A673 (cell line): ENCODE measurements at regions not wholly inside any gene's neighbourhood (a gene's known extent, or its start where the extent isn't known, plus 50 kb on each side); places are given as distances from the start of the nearest gene placed in this dataset.

ENCODE experiments used
- BruUV-seq: library from RNA; stranded (reverse); fragments of 400-500 nt; replicated peaks from 2 replicates; lab custom pipeline; 2021; lab: Mats Ljungman, UMichigan
- CTCF ChIA-PET: fragments of 300-600 bp; sonication (Branson Sonifier 250); formaldehyde crosslinking; loops from one replicate; lab custom pipeline; 2022; ENCODE audit warnings: antibody characterized with exemption; lab: Charles Lee
- POLR2A ChIA-PET: fragments of 300-600 bp; sonication (Branson Sonifier 250); formaldehyde crosslinking; loops from one replicate; lab custom pipeline; 2022; ENCODE audit warnings: antibody characterized with exemption; ENCODE audit not compliant: low non-redundant PET; lab: Charles Lee
- DNase-seq: peaks from one replicate; pipeline ENCODE4 v3.0.0-alpha.2; 2015; ENCODE audit warnings: low spot score
- H3K27ac ChIP-seq: fragments of 200-600 bp; sonication (generic); 2 replicates; pipeline ENCODE4 v1.5.1; 2016; ENCODE audit warnings: mixed run types, low read depth, mild to moderate bottlenecking, mixed read lengths, antibody characterized with exemption, low read length; ENCODE audit not compliant: poor library complexity, severe bottlenecking
- H3K27me3 ChIP-seq: fragments of 200-600 bp; sonication (generic); replicated peaks from 2 replicates; pipeline ENCODE4 v1.6.1; 2017; ENCODE audit warnings: mixed run types, low read depth, mild to moderate bottlenecking, mixed read lengths, antibody characterized with exemption, low read length; ENCODE audit not compliant: insufficient read depth, poor library complexity
- H3K36me3 ChIP-seq: fragments of 200-600 bp; sonication (generic); 2 replicates; pipeline ENCODE4 v1.6.1; 2016; ENCODE audit warnings: mixed run types, mild to moderate bottlenecking, mixed read lengths, antibody characterized with exemption, low read length; ENCODE audit not compliant: insufficient read depth, poor library complexity, severe bottlenecking
- H3K4me1 ChIP-seq: fragments of 200-600 bp; sonication (generic); 2 replicates; pipeline ENCODE4 v1.6.1; 2017; ENCODE audit warnings: mixed run types, mild to moderate bottlenecking, mixed read lengths, antibody characterized with exemption, low read length; ENCODE audit not compliant: insufficient read depth, poor library complexity, severe bottlenecking
- H3K4me3 ChIP-seq: fragments of 200-600 bp; sonication (generic); 2 replicates; pipeline ENCODE4 v1.5.1; 2016; ENCODE audit warnings: low read depth, mixed run types, mild to moderate bottlenecking, mixed read lengths, low read length; ENCODE audit not compliant: poor library complexity, severe bottlenecking
- H3K9me3 ChIP-seq: fragments of 200-600 bp; sonication (generic); 2 replicates; pipeline ENCODE4 v1.6.1; 2016; ENCODE audit warnings: mixed run types, low read depth, mild to moderate bottlenecking, mixed read lengths, antibody characterized with exemption, low read length; ENCODE audit not compliant: poor library complexity, severe bottlenecking
- CTCF ChIP-seq: fragments of 300-800, 200-600 bp; sonication (generic); conservative IDR thresholded peaks from 2 replicates; pipeline ENCODE4 v1.5.1; 2017; ENCODE audit warnings: low read depth, mild to moderate bottlenecking, antibody characterized with exemption, low read length, moderate library complexity, mixed read lengths
- EZH2 ChIP-seq: fragments of 200-600 bp; sonication (generic); IDR thresholded peaks from 2 replicates; pipeline ENCODE4 v1.6.1; 2017; ENCODE audit warnings: borderline replicate concordance, low read depth, mild to moderate bottlenecking, mixed read lengths, antibody characterized with exemption, low read length; ENCODE audit not compliant: poor library complexity, severe bottlenecking
- intact Hi-C: fragments of 100-400 bp; cut with micrococcal nuclease; formaldehyde crosslinking; loops from one replicate; pipeline ENCODE4 v1.10.0; 2022; ENCODE audit not compliant: unreplicated experiment

- no peak for DNase-seq
- H3K4me3 ChIP-seq = no peak overlapping the region
- BruUV-seq = no TSS peak
- ChIA-PET POLR2A (no interaction called here), CTCF (no interaction called here)
- TF ChIP-seq EZH2 (no peak), CTCF (no peak)
- H3K4me1 ChIP-seq = no peaks in the 10 kb centered on the region
- intact Hi-C loops = no loop called here
- no peaks in the 10 kb centered on the region for H3K9me3 ChIP-seq
- peaks cover 5% of the 10 kb centered on the region for H3K27me3 ChIP-seq
- H3K36me3 ChIP-seq = no peaks in the 10 kb centered on the region
- H3K27ac ChIP-seq = no peak overlapping the region
These were observed 255.4 kb upstream of the PLXNA2 start for GRCh38 chr1:208499601-208500000.

- no peak overlapping the region for H3K27ac ChIP-seq
- CTCF ChIA-PET = no interaction called here
- POLR2A ChIA-PET = no interaction called here
- no peaks in the 10 kb centered on the region for H3K4me1 ChIP-seq
- peaks cover 5% of the 10 kb centered on the region for H3K27me3 ChIP-seq
- H3K4me3 ChIP-seq = no peak overlapping the region
- no peaks in the 10 kb centered on the region for H3K9me3 ChIP-seq
- TF ChIP-seq EZH2 = no peak
- TF ChIP-seq CTCF = no peak
- intact Hi-C loops = no loop called here
- DNase-seq = no peak
- no TSS peak for BruUV-seq
- no peaks in the 10 kb centered on the region for H3K36me3 ChIP-seq
These were observed 256.2 kb upstream of the PLXNA2 start for GRCh38 chr1:208500375-208500774.

DNA sequence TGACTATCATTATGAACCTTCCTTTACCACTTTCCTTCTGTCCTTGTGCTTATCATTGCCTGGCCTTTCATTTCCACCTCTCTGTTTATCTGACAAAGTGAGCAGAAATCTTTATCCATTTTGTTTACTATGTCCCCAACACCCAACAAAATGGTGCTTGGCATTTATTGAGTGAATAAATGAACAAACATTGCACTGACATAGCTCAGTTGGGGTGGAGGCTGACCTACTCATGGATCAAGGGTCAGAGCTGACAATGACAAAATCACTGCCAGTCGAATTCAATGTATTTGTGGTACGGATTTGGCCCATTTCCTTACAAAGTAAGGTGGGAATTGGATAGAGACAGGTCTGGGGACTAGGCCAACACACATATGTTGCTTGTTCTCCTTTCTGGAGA lies 257.4 kb upstream of the PLXNA2 start:
- H3K9me3 ChIP-seq = no peaks in the 10 kb centered on the region
- no peaks in the 10 kb centered on the region for H3K36me3 ChIP-seq
- ChIA-PET POLR2A (no interaction called here), CTCF (no interaction called here)
- DNase-seq = no peak
- H3K27me3 ChIP-seq = peaks cover 5% of the 10 kb centered on the region
- H3K4me1 ChIP-seq = no peaks in the 10 kb centered on the region
- intact Hi-C loops = no loop called here
- no TSS peak for BruUV-seq
- no peak for TF ChIP-seq CTCF
- TF ChIP-seq EZH2 = no peak
- no peak overlapping the region for H3K4me3 ChIP-seq
- no peak overlapping the region for H3K27ac ChIP-seq
